IMR-90 (cell line): ENCODE measurements at regions not wholly inside any gene's neighbourhood (a gene's known extent, or its start where the extent isn't known, plus 50 kb on each side); places are given as distances from the start of the nearest gene placed in this dataset.

Source experiments
- POLR2A ChIP-seq: IDR thresholded peaks from 2 replicates; pipeline ENCODE4 v1.6.1; 2012; ENCODE audit warnings: mild to moderate bottlenecking, low read depth, low read length
- TF ChIP-seq, protein P1 (sequence below): conservative IDR thresholded peaks from 2 replicates; pipeline ENCODE4 v1.5.1; 2012; ENCODE audit warnings: mild to moderate bottlenecking, low read depth, low read length, improper control_type of control experiment

- no peak for TF ChIP-seq POLR2A
- TF ChIP-seq, protein P1, sequence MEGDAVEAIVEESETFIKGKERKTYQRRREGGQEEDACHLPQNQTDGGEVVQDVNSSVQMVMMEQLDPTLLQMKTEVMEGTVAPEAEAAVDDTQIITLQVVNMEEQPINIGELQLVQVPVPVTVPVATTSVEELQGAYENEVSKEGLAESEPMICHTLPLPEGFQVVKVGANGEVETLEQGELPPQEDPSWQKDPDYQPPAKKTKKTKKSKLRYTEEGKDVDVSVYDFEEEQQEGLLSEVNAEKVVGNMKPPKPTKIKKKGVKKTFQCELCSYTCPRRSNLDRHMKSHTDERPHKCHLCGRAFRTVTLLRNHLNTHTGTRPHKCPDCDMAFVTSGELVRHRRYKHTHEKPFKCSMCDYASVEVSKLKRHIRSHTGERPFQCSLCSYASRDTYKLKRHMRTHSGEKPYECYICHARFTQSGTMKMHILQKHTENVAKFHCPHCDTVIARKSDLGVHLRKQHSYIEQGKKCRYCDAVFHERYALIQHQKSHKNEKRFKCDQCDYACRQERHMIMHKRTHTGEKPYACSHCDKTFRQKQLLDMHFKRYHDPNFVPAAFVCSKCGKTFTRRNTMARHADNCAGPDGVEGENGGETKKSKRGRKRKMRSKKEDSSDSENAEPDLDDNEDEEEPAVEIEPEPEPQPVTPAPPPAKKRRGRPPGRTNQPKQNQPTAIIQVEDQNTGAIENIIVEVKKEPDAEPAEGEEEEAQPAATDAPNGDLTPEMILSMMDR = no peak
Observed at GRCh38 chr1:103194984-103195383, 86.7 kb upstream of the COL11A1 start.
